ENCODE measurements at regions not wholly inside any gene's neighbourhood (a gene's known extent, or its start where the extent isn't known, plus 50 kb on each side); places are given as distances from the start of the nearest gene placed in this dataset.

GRCh38 chr2:5818961-5819600 lies 126.9 kb downstream of the SOX11 start:
- TF ChIP-seq EZH2 (IDR thresholded peaks at IDR 0.05; ENCODE audit: borderline replicate concordance, insufficient read depth, low read depth, low read length, poor library complexity, severe bottlenecking) (no peak), CTCF (IDR thresholded peaks at IDR 0.05) (no peak)

Measured in B cell (primary cell).